ENCODE measurements at regions not wholly inside any gene's neighbourhood (a gene's known extent, or its start where the extent isn't known, plus 50 kb on each side); places are given as distances from the start of the nearest gene placed in this dataset.

DNA sequence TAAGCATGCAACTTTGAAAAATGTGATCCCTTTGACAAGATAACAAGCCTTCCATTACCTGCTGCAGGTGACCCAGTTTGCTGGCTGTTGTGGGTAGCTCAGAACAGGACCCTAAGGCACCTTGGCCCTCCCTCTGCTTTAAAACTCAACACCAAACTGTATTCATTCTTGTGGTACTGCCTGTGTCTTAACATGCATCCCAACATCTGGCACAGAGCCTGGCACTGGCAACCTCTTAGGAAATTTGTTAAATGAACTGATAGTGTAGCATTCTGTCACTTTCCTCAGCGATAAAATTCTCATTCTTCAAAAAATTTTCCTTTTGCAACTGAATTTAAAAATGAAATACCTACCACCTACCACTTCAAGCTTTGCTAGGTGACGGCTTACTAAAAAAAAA is 287.3 kb upstream of the ADAMTS9 start:
- TF ChIP-seq, protein P1, sequence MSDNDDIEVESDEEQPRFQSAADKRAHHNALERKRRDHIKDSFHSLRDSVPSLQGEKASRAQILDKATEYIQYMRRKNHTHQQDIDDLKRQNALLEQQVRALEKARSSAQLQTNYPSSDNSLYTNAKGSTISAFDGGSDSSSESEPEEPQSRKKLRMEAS (CRISPR knock-in tag; IDR thresholded peaks at IDR 0.05), result no peak
- TF ChIP-seq, protein P2, sequence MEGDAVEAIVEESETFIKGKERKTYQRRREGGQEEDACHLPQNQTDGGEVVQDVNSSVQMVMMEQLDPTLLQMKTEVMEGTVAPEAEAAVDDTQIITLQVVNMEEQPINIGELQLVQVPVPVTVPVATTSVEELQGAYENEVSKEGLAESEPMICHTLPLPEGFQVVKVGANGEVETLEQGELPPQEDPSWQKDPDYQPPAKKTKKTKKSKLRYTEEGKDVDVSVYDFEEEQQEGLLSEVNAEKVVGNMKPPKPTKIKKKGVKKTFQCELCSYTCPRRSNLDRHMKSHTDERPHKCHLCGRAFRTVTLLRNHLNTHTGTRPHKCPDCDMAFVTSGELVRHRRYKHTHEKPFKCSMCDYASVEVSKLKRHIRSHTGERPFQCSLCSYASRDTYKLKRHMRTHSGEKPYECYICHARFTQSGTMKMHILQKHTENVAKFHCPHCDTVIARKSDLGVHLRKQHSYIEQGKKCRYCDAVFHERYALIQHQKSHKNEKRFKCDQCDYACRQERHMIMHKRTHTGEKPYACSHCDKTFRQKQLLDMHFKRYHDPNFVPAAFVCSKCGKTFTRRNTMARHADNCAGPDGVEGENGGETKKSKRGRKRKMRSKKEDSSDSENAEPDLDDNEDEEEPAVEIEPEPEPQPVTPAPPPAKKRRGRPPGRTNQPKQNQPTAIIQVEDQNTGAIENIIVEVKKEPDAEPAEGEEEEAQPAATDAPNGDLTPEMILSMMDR (IDR thresholded peaks at IDR 0.05), result no peak

All from WTC11 (cell line).